GM04504 (cell line): ENCODE measurements at regions not wholly inside any gene's neighbourhood (a gene's known extent, or its start where the extent isn't known, plus 50 kb on each side); places are given as distances from the start of the nearest gene placed in this dataset.
"Not testable (repeated sequence)": the region's sequence is repeated elsewhere in the genome, so short reads cannot be mapped to it uniquely, and the experiment has no call there.

ENCODE experiments used
- DNase-seq: peaks from one replicate; pipeline ENCODE4 v3.0.0-alpha.2; 2012; ENCODE audit warnings: low read depth

DNA sequence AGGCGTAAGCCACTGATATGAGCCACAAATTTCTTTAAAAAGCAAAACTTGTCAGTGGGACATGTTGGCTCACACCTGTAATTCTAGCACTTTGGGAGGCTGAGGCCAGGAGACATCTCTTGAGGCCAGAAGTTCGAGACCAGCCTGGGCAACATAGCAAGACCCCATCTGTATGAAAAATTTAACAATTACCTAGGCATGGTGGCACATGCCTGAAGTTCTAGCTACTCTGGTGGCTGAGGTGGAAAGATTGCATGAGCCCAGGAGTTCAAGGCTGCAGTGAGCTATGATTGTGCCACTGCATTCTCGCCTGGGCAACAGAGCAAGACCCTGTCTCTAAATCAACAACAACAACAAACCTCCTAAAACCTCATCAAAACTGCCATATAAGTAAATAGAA, 147.6 kb upstream of the BARHL2 start:
- DNase-seq: no peak

DNA sequence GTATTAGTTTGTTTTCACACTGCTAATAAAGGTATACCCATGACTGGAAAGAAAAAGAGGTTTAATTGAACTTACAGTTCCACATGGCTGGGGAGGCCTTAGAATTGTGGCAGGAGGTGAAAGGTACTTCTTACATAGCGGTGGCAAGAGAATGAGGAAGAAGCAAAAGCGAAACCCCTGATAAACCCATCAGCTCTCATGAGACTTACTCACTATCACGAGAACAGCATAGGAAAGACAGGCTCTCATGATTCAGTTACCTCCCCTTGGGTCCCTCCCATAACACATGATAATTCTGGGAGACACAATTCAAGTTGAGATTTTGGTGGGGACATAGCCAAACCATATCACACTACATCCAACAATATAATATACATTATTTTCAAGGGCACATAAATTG, 145.7 kb upstream of the BARHL2 start:
- DNase-seq: no peak

DNA sequence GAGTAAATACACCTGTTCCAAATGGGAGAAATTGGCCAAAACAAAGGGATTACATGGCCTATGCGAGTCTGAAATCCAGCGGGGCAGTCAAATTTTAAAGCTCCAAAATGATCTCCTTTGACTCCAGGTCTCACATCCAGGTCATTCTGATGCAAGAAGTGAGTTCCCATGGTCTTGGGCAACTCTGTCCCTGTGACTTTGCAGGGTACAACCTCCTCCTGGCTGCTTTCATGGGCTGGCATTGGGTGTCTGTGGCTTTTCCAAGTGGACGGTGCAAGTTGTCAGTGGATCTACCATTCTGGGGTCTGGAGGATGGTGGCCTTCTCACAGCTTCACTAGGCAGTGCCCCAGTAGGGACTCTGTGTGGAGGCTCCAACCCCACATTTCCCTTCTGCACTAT, 144.3 kb upstream of the BARHL2 start:
- DNase-seq: not testable (repeated sequence)

DNA sequence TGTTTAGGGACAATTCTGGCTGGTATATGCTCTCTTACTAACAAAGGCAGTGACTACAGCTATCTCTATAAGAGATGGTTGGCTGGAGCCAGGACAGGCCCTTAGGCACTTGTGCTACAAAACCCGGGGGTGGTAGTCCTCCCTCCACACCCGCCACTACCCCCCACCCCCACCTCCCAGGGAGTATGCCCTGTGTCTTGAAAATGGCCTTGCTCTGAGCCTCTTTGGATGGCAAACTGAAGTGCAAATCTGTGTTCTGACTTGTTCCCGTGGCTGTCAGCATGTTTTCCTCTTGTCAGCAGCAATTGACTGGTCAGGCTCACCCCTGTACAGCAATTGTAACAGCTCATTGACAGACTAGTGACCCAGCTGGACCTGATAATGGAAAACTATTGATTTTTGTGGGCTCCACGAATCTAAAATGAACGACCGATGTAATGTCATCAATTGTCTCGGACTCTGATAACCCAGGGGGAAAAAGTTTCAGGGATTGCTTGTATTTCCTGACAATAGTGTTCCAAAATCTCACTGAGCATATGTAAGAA, 139.4 kb upstream of the BARHL2 start:
- DNase-seq: no peak

DNA sequence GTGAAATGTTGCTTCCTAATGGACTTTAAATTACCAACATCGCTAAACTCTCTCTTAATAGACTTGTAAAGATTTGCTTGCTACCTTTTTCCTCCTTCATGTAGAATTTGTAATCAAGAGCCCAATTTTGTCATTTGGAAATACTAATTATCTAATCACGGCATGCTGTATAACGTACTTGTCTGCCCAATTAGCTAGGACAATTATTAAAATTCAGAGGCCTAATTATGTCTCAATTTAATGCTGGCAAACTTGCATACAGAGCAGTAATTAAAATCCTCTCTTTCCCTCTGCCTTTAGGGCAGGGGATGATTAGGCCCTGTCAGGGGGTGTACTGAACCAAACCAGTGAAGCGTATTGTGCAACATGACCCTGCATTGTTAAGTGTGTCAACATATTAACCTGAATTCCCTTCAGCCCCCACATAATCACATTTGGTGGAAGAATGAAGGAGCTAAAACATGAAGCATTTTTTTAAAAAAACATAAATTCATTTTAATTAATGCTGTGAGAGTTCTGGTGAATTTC, 137.4 kb upstream of the BARHL2 start:
- no peak for DNase-seq

DNA sequence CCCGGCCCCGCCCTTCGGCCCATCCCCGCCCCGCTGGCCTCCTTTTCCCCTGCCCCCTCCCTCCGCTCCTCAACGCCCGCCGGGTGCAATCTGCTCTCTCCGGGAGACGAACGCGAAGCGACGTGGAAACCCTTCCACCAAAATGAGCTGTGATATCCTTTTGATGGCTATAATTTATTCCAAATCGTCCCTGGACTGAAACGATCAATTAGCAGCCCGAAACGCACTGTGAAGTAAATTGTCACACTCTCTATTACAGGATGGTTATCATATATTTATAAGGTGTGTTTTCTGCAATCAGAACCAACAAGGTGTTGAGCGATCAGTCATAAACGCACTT, 134.6 kb upstream of the BARHL2 start:
- DNase-seq: no peak

DNA sequence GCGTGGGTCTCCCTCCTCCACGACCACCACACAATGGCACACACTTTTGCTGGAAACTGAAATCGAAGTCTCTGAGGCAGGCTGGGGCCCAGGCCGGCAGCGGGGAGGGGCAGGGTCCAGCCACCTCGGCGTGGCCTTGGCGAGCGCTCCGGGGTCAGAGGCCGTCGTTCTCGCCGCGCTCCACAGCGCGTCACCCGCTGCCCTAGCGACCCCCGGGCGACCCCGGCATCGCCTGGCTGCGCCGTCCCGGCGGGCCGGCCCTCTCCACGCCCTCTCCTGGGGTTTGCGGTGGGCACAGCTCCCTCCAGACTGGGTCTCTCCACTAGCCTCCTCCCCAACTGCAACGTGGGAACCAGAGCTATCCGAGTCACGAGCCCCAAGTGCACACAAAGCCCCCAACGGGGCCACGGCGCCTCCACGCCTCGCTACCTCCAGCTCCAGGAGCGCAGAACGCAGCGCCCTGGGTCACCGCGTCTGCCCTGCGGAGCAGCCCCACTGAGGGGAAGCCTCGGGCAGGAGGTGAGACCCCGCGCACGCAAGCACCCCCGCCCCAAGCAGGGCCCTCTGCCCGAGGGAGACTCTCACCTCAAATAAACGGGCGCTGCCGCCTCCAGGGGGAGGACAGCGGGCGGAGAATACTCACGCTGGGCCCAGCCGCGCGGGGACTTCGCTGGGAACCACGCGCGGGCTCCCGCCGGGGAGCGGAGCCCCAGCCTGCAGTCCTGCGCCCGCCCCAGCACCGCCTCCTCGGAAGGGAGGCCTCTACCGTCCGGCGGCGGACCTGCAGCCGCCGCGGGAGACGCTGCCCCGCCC, 134.0 kb upstream of the BARHL2 start:
- peak; percentile 42 for DNase-seq

DNA sequence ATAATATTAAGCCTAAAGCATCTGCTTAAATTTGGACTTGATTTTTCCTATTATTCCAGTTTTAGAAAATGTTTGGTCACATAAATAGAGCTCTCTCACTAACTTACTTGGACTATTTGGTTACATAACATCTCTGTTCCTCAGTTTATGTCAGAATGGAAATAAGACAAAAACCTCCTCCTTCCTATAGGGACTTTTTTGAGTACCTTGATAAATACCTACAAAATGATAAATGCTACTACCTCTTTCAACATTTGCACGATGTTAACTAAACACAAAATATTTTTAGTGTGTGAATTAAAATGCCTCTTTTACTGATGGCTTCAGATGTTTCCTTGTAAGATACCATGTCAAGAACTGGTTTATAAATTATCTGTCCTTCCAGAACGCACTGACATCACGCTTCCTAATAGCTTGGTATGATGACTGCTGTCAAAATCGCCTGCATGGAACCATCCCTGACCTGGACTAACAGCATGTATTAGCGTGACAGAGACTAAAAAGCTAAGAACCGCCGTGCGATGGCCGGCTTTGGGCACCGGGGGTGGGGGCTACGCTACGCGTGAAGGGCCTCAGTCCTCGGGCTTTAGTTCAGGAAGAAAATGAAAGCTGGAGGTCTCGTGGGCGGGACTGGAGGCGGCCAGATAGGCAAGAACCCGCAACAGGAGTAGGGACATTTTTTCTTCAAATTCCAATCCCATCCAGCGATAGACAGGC, 133.2 kb upstream of the BARHL2 start:
- no peak for DNase-seq

DNA sequence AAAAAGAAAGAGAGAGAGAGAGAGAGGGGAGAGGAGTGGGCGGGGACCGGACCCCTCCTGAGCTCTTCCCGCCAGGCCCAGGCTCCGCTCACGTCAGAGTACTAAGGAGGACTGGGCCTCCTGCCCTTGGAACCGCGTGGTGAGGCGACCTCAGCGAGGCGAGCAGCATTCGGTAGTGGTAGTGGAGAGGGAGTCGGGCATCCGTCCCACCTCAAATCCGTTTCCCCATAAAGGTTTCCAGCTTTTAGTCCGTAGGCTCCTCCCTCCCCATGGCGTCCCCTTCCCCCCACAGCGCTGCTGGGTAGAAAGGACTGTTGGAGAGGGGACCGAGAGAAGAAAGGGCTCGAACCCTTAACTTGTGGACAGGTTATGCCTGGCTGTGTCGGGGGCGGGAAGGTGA, 124.4 kb upstream of the BARHL2 start:
- no peak for DNase-seq

DNA sequence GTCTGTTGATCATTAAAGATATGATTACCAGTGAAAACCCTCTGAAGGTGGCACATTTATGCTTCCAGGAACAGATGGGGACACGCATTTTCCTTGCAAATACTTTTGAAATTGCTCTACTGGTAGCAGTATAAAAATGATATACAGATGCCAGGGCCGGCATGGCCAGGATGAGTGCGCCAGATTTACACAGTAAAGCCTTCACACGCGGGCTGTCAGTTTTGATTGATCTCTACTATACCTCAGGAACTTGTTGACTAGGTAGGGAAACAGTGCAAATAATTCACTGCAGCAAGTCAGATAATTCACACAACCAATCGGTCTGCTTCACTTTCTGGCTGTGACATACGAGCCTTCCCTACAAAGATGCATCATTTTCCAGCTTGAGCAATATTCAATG, 123.2 kb upstream of the BARHL2 start:
- no peak for DNase-seq

DNA sequence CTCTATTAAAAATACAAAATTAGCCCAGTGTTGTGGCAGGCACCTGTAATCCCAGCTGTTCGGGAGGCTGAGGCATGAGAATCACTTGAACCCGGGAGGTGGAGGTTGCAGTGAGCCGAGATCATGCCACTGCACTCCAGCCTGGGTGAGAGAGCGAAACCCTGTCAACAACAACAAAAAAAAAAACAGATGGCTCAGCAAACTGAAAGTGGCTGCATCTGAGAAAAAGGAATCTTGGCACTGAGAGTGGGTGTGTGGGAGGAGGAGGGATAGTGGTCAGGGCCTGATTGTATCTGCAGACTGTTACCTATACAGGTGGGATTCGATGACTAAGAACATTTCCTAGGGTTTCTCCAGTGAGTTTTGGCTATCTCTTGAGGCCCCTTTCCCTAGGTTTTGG, 122.2 kb upstream of the BARHL2 start:
- DNase-seq: no peak

DNA sequence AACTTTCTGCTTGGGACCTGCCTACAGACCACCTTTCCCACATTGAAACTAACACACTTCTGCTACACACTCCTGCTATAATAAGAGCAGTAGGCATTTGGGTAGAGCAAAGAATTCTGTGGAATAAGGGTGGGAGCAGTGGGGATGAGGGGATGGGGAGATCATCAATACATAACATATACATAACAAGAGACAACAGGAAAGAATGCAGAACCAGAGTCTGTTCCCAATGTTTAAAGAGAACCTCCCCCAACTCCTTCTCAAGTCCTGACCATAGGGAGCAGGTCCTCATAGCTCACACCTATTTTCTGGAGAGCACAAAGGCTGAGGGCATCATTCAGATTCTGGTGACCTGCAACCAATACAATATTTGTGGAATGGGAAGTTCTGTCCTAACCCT, 121.6 kb upstream of the BARHL2 start:
- no peak for DNase-seq

DNA sequence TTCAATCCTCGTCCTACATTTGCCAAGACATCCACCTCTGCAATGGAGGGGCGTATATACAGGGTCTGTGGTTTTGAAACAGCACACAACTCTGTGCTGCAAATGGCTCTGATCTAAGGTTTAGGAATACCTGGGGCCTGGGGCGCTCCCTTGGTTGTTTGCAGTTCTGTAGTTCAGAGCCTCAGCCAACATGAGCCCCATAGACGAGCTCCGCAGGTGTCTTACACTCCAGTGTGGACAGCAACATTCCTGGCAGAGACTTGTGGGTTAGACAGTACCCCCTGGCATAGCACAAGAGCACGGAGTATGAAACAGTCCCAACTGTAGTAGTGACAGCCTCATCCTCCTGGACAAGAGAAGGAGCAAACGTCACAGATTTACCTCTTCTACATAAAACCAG, 120.3 kb upstream of the BARHL2 start:
- DNase-seq: no peak

DNA sequence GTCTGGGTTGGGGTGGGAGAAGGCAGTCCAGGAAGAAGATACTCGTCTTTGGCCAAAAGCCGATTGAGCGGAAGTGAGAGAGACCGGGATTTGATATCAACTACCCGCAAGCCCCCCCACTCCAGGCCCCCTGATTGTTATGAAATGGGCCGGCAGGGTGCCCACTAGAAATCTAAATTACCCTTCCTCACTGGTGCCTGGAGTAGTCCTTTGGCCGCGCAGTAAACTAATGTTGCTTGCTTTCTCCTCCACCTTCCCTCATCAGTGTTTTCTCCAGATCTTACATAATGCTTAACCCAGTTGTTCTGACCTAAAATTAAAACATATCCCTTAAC, 119.2 kb upstream of the BARHL2 start:
- DNase-seq: no peak

DNA sequence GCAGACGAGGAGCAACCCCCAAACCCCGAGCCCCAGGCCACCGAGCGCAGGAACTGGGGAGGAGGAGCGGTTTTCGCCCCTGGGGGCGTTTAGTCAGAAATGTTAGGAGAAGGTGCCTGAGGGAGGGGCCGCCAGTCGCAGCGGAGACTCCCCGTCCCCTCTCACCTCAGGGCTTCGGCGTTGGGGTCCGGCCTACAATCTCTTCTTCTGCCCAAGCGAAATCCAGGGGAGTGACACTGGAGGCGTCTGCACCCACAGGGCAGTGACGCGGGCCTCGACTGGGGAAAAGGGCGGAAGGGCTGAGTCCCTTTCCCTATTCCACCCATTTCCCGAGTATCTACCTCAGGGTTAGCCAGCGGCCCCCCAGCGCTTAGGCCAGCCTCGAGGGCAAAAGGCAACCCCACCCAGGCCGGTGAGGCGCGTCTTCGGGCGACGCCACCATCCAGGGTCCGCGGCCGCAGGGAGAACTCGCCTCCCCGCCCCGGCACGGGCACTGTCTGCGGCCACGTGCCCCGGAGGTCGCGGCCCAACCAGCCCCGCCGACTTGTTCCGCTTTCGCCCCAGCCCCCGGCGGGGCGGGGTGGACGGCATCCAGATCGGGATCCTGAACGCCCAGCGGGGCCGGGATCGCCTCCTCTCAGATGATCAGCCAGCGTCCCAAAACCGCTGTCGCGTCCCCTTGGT, 118.7 kb upstream of the BARHL2 start:
- DNase-seq: no peak

DNA sequence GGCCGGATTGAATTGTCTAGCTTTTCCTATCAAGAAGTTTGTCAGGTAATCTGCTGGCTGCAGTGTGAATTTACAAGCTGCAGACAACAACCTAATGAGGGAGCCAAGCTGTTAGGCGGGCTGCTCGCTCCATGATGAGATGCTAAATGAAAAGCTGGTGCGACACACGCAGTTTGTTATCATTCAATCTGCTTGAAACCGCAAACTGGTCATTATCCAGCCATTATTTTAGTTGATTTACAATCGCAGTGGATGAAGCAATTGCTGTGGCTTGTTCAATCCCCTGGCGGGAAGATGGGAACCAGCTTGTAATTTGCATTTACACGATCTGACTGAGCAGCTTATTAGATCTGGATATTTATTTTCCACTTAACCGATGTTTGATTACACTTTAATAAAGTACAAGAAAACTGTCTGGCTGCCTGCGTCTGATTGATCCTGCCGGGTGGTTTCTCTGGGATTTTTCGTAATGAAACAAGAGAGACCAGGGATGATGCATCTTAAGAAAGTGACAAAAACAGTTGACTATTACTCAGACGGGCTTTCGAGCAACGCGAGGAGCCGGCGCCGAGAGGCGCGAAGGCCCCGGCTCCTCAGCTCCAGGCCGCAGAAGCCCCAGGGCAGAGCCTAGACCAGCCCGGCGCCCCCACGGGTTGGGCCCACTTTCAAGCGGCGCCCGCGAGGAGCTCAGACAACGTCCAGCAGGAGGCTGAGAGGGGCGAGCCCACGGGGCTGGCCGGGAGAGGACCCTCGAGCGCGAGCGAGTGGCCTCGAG, 118.0 kb upstream of the BARHL2 start:
- peak; percentile 46 for DNase-seq

DNA sequence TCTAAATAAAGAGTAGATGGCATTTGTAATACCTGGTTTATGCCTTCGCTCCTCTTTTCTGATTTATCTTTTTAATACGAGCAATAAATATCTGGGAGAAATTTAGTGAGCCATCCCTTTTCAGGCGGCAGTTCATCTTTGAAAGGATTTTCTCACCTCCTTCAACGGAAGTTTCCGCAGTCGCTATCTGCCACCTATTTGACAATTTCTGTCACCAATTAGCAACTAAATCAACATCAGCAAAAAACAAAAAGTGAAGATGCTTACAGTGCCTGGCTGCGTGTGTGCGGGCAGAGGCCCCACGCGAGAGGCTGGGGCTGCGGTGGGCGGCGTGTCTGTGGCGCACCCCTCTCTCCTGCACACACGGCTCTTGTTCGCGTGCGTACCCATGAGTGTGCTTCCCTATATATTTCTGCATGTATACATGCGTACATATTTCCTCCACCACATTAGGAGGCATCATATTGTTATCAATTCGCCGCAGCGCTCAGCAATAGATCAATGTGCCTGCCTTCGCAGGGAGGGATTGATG, 117.3 kb upstream of the BARHL2 start:
- DNase-seq: no peak

DNA sequence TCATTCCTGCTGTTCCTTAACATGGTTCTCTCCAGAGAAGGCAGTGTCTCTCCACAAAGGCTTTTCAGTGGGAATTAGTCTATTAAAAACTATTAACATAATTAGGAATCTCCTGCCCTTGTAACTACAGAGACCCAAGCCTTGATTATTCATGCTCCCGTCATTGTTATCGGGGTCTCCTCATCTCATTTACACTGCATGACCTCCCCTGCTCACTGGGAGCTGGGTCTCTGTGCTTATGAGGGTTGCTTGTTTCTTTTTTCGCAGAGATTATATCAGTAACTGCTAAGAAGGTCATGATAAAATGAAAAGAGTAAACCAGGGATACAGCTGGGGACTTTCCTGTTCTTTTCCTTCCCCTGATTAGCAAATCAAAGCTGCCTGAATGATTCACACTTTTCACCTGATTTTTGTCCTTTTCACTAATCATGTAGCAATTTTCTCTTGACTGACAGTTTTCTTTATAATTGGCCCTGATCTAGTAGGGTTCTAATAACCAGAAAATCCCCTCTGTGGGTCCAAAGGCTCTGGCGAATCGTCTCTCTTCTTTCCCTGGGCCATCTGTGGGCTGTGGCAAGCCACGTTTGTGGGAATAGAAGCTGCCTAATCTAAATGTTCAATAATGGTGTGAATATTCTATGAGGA, 116.5 kb upstream of the BARHL2 start:
- no peak for DNase-seq

DNA sequence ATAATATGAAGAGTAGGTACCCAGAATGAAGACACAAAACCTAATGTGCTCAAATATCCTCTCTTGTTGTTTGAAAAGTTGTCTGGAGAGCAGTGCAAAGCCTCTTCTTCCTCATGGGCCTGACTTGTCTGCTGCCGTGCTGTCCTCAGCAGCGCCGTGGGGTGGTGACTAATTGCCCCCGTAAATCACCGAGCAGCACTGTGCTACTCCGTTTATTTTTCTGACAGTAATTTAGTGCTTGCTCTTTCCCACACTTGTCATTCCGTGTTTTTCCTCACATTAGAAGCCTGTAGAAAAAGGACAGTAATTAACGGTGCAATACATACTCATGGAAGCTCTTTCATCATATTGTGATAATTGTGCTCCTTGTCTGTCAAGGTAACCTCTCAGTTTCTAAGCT, 114.8 kb upstream of the BARHL2 start:
- no peak for DNase-seq

DNA sequence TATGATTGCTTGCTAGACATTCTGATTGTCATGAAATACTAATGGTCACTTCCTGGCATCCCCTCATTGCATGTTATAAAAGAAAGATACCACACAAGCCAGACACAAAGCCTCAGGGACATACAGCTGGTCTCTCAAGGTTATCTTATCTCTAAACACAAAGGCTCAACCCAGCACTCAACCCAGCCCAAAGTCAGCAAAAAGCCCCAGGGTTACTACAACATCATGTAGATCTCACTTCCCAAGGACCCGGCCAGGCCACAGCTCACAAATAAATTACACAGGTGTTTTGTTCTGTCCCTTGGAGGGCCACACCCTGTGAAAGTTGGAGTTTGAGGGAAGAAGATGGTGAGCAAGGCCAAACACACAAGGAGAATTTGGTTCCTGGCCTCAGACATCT, 109.7 kb upstream of the BARHL2 start:
- DNase-seq: no peak

DNA sequence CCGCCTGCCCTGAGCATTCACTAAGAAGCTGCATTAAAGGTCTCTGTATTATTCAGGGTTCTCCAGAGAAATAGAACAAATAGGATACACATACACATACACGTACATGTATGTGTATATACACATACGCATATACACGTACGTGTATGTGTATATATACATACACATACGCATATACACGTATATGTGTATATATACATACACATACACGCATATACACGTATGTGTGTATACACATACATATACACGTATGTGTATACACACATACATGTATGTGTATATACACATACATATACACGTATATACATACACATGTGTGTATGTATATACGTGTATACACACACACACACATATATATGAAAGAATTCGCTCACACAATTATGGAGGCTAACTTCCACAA, 108.9 kb upstream of the BARHL2 start:
- DNase-seq: no peak
